HG03521 (cell line): ENCODE measurements at regions not wholly inside any gene's neighbourhood (a gene's known extent, or its start where the extent isn't known, plus 50 kb on each side); places are given as distances from the start of the nearest gene placed in this dataset.
"Not testable (repeated sequence)": the region's sequence is repeated elsewhere in the genome, so short reads cannot be mapped to it uniquely, and the experiment has no call there.

Source experiments
- ATAC-seq: cut with Tn5 transposase; IDR thresholded peaks from one replicate; pipeline ENCODE4 v1.9.1; 2021; ENCODE audit warnings: mild to moderate bottlenecking, moderate library complexity; ENCODE audit not compliant: unreplicated experiment

DNA sequence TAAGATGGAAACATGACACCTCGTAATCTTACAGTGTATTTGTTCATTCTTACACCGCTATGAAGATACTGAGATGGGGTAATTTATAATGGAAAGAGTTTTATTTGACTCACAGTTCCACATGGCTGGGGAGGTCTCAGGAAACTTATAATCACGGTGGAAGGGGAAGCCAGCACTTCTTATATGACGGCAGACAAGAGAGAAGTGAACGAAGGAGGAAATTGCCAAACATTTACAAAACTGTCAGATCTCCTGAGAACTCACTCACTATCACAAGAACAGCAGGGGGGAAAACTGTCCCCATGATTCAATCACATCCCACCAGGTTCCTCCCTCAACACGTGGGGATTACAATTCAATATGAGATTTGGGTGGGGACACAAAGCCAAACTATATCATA lies 282.3 kb downstream of the HGF start:
- ATAC-seq, result no peak

DNA sequence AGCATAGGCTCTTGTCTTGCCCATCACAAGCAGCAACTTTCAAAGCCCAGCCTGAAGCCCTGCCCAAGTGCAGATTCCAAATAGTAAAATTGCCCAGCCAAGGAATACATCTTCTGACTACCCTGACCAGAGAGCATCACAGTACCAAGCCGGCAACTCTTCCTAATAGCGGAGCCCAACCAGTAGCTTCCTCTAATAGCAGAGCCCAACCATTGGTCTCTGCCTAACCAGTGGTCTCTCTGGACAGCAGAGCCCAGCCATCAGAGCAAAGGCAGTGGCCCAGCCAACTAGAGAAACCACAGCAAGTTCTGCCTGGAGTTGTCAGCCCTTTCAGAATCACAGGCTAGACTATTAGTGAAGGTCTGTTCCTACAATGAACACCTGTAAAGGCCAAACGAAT lies 285.6 kb downstream of the HGF start:
- ATAC-seq, result no peak

DNA sequence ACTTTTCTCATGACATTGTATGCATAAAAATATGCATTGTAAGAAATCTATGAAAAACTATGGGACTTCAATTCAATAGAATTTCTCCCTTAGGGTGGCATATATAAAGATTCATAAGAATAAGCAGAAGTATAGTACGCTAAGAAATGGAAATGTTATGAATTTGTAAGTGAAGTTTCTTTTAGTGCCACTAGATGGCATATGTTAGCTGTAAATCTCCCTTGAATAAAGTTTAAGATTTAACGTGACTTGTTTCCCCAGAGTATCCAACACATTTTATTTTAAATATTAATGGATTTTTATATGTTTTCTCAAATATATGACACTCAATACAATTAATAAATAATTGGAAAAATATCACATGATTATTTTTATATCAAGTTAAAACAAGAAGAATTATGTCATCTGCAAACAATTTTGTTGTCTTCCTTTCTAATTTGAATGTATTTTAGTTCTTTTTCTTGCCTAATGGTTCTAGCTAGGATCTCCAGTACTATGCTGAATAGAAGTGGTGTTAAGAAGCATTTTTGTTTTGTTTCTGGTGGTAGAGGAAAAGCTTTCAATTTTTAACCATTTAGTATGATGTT lies 287.2 kb downstream of the HGF start:
- ATAC-seq, result no peak

DNA sequence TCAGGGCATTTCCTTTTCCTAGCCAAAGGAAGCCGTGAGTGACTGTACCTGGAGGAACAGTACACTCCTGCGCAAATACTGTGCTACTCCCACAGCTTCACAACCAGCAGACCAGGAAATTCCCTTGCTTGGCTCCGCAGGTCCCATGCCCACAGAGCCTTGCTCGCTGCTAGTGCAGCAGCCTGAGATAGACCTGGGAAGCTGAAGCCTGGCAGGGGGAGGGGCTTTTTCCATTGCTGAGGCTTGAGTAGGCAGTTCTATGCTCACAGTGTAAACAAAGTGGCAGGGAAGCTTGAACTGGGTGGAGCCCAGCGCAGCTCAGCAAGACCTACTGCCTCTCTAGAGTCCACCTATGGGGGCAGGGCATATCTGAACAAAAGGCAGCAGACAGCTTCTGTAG lies 291.2 kb downstream of the HGF start:
- no peak for ATAC-seq

DNA sequence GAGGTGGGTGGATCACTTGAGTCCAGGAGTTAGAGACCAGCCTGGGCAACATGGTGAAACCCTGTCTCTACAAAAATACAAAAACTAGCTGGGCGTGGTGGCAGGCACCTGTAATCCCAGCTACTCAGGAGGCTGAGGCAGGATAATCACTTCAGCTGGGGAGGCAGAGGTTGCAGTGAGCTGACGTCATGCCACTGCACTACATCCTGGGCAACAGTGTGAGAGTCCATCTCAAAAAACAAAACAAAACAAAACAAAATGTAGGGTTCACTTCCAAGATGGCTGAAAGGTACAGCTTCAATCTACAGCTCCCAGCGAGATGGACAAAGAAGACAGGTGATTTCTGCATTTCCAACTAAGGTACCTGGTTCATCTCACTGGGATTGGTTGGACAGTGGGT lies 291.6 kb downstream of the HGF start:
- ATAC-seq, result not testable (repeated sequence)

DNA sequence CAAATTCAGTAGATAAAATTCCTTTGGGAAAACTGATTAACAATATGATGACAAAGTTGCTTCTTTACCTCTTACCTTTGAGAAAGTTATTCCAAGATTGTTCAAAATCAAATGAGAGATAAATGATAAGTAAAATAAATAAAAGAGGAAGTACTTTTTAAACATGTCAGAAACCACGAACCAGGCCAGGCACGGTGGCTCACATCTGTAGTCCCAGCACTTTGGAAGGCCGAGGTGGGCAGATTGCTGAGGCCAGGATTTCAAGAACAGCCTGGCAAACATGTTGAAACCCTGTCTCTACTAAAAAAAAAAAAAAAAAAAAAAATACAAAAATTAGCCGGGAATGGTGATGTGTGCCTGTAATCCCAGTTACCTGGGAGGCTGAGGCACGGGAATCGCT lies 296.6 kb downstream of the HGF start:
- ATAC-seq, result no peak

DNA sequence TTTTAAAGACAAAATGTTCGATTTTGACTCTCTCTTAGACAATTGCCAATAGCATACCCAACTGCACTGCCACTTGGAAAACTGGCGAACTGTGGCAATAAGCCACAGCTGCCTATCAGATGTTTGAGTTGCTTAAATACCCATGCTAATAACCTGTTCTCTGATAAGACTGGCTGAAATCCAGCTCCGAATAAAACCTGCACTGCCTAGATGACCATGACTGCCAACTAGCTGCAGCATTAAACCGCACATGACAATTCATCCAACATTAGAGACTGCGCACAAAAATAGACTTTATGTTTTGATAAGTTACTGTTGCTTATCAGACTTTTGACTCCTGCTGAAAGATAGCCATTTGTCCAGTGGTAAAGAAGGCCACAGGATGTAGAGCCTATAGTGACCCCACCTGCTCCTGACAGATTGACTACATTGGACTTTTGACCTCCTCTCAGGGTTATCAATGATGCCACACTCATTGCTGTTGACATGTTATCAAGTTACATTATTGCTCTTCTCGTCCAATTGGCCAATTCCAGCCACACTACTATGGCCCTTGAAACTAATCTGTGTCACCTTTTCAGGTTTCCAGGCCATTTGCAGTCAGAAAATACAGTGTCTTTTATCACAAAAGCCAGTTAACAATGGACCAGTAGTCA lies 299.0 kb downstream of the HGF start:
- ATAC-seq, result no peak

DNA sequence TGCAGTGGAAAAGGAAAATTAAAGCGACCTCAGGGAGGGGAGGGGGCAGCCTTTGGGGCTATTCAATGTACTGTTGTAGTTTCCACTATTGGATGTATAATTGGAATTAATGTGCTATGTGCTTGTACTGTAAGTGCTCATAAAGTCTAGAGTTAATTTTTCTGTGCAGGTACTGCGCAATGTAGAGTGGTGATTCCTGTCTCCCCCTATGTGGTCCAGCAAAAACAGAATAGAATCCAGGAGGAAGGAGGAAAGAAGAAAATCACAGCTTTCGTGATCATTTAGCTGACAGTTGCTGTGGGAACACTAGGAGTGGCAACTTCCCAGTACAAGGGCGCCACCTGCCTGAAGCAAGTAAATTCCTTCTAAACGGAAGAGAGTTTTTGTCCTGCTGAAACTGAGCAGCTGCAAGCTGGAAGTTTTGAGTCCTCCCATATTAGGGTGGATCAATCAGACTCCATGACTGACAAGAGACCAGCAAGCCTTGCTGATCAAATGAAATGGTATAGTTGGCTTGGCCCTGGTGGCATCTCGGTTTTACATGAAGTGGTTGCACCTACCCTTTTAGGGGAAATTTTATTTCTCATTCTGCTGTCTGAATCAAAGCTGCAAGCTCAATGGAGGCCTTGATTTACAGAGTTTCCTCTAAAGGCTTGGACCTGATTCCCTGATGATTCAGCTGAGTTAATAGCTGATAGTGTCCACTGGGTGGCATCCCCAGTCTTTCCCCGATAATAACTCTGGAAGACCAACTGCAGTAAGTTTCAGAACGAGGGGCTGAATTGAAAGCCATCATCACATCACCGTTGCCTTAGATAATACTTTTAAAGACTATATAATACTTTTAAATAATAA lies 299.8 kb downstream of the HGF start:
- ATAC-seq, result no peak

DNA sequence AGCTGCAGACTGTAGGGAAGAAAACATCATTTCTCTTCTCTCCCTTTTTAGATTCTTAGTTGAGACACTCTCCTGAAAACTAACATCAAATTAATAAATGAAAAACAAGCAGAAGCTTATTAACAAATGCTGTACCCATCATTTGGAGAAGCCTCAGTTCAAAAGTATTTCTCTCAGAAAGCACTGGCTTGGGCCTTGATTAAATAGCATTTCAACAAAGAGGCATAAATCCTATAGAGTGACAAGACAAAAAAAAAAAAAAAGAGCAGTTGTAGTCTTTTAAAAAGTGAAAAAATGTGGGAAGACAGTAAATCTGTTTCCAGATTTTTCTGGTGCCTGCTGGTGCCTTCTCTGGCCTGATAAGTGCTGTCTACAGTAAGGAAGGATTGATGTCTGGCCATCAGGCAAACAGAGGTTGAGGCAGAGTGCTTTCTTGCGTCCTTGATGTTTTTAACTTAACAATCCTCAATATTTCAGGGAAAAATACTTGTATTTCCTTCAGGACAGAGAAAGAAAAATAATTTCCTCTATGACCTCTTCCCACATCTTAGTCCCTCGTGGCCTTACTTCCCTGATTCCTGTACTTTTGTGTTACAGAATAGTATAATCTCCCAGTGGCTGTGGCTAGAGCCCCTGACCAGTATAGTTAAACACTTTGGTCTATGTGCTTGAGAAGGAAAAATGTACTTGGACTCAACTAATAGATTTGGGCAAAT lies 300.5 kb downstream of the HGF start:
- no peak for ATAC-seq

DNA sequence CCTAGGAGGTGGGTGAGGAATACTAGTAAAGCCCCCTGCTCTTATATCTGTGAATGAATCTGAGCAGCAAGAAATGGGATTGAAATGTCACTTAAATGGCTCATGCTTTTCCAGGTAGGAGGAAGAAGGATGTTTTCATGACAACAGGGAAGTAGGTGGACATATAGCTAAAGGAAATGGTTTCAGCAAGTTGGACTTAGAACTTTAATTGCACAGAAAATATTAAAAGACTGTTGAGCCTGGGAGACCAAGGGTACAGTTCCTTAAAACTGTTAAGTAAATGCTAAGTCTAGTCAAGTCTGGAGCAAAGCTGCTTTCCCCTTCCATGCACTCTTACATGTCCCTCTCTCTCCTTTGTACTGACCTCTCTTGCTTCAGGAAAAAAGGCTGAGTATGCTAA lies 301.3 kb downstream of the HGF start:
- ATAC-seq, result no peak

DNA sequence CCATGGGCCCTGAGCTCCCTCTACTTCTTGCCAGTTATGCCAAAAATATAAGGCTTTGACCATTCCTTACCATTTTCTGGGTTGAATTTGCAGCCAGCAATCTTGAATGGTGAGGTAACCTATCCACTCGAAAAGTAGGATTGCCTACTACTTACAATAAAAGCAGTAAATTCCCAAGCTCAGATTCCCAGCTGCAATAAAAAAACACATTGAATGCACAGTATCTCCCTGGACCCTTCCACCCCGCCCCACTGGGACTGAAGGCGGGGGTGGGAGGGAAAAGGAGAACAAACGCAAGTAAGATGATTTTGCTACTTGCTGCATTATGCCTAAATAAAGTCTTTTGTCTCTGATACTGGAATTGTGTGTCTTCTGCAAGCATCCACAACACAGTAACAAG lies 301.9 kb downstream of the HGF start:
- ATAC-seq, result no peak

DNA sequence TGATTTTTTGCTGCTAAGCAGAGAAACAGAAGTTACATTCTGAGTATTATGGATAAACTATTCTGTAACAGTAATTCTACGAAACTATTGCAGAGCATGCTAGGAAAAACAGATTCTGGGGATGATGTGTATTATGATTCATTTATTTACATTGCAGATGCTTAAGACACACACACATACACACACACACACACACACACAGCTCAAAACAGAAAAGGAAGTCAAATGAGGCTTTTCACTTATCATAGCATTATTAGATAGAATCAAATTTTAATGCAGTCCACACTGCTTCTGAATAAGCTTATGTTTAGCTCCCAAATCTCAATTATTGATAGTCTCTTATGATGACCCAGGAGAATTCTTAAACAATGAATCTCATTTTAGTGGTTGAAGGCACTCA lies 307.2 kb downstream of the HGF start:
- ATAC-seq, result no peak

DNA sequence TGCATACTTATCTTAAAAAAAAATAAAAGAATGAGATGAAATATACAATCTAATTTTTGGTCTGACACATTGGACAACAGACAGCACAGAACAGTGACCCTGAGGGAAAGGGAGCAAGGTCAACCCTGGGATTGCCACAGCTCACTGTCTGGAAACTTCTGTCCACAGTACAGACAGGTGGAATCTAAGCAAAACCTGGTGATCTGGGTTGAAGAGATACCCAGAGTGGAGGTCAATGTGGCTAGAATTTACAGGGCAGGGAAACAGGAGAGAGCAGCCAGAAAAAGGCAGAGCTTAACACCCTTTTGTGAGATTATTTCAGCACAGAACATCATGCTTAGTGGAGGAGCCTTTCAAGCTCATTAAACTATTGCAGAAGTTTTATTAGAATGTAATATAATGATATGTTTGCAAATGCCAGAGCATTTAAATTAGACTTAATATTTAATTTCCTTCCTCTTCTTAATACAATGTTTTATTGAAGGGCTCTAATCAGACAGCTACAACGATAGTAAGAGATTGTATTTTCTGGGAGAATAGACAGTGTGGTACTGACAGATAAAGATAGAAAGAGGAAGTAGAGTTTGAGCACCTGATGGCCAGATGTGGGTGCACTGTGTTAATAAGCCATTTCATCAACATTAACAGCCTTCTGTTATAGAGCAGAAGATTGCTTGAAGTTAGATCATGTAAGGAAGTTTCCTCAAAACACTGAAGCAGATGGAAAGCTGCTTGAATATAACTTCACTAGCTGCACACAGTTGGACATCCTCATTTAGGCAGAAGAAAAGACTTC lies 309.4 kb downstream of the HGF start:
- ATAC-seq, result no peak

DNA sequence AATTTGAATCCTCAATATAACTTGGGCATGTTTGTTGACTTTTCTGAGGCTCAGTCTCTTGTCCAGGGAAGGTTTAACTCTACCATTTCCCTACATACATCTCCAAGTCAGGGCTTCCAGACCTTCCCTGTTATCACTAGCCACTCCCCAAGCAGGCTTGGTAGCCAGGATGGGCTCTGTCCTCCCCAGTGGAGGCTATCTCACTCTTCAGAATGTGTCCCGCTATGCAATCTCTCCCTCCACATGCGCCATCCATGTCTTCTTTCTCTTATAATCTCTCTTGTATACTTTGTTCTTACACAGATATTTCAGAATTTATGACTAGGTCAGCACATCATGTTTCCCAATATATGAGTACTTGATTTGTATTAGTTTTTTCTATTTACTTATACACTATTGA lies 310.4 kb downstream of the HGF start:
- ATAC-seq, result no peak

DNA sequence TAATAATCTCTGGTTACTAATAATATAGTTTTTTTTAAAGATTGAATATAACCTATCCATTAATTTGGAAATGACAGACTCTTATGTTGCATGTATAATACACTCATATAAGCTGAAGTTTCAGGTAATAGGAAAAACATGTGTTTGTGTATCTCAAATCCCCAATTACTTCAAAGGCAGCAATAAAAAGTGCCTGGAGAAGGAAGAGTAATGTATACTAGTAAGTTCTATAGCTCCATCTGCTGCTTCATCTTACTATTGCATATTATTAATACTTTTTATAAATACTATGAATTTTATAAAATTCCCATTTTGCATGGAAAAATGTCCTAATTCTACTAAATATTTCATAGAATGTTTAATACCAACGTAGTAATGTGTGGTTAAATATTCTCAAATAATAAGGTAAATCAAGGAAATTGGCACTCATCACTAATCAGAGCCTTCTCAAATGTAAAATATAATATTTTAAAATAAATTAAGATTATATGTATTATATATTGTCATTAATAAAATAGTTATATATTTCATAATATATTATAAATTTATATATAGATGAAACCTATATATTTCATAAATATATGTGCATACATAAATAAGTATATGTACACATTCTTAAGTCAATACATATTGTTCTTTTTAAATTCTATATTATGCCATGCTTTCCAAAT lies 311.9 kb downstream of the HGF start:
- ATAC-seq, result no peak

DNA sequence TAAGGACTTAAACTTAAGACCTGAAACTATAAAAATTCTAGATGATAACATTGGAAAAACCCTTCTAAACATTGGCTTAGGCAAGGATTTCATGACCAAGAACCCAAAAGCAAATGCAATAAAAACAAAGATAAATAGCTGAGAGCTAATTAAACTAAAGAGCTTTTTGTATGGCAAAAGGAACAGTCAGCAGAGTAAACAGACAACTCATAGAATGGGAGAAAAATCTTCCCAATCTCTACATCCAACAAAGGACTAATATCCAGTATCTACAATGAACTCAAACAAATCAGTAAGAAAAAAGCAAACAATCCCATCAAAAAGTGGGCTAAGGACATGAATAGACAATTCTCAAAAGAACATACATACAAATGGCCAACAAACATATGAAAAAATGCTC lies 316.1 kb downstream of the HGF start:
- ATAC-seq, result not testable (repeated sequence)

DNA sequence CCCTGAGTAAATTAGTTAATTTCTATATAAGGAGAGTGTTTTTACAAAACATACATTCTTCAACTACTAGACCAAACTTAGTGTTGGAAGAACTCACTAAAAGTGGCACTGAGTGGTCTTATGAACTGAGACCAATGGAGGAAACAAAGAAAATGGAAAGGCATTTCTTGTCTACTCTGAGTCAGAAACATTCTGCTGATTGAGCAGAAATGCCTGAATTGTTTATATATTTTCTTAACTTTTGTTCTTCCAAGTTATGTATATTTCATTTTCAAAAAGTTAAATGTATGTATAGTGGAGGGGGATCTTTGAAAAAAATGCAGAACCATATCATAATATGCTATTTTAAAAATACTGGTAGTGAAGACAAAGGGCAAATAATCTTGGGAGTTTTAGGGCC lies 320.7 kb downstream of the HGF start:
- no peak for ATAC-seq

DNA sequence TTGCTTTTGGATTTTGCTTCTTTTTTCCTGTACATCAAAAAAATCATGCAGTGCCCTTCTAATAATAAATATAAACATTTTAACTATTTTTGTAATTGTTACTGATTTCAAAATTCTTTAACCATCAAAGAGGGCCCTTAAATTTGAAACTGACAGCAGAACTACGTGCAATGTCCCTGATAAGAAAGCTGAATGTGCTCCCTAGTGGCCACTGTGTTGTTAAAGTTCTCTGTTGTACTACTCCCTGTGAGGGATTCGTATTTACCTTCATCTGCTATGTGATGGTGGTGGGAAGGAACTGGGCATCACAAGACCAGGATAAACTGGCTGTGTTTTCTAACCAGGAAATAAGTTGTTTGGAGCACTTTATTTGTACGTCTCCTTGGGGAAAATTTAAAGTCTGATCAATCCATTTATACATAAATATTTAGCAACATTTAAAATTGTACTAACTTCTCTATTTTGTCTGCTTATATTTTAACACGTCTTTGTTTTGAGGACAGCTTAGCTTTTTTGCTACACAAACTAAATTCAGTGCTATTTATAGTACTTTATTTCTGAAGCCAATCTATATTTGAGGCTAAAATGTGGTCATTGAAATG lies 322.4 kb downstream of the HGF start:
- no peak for ATAC-seq

DNA sequence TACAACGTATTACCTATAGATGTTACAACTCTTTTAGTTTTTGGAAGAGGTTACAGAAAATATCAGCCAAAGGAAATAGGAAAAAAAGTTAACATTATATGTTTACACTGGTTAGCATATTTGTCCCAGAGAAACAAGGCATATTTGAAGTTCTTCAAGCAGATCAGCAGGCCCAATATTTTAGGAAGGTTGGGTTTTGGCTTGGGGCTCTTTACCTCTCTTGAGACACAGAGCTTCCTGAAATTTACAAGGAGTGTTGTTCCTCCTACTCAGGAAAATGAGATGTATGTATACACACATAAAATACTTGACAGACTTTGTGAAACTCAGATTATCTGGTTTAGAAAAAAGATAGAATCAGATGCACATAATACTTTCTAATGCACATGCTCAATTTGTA lies 323.6 kb downstream of the HGF start:
- no peak for ATAC-seq

DNA sequence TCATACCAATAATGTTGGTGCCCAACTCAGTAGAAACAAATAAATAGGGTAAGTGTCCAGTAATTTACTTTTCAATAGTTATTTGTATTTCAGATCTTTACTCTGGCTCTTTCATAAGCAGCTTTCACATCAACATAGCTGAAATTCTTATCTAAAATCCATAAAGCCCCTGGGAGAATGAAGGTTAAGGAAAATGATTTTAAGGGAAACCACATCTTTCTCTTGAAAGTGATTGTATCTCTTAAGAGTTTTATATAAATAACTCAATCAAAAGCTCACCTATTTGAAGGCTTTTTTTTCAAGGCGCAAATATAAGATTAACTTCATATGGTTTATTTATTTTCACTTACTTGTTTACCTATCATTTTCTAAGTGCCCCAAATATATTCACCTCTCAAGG lies 324.4 kb downstream of the HGF start:
- no peak for ATAC-seq
